ENCODE measurements at regions not wholly inside any gene's neighbourhood (a gene's known extent, or its start where the extent isn't known, plus 50 kb on each side); places are given as distances from the start of the nearest gene placed in this dataset.

- DNase-seq: peak; percentile 17
These were observed 451.3 kb downstream of the AJAP1 start for GRCh38 chr1:5105744-5106143.

GRCh38 chr1:5099558-5099957 lies 445.1 kb downstream of the AJAP1 start:
- DNase-seq: no peak

GRCh38 chr1:5098981-5099385 lies 444.6 kb downstream of the AJAP1 start:
- DNase-seq: no peak

- no peak for DNase-seq
These were observed 438.6 kb downstream of the AJAP1 start for GRCh38 chr1:5093042-5093441.

GRCh38 chr1:5084676-5085075 lies 430.3 kb downstream of the AJAP1 start:
- DNase-seq: no peak

GRCh38 chr1:5067246-5067645 lies 412.8 kb downstream of the AJAP1 start:
- no peak for DNase-seq

GRCh38 chr1:5053744-5054143 lies 399.3 kb downstream of the AJAP1 start:
- no peak for DNase-seq

GRCh38 chr1:5029136-5029535 lies 374.7 kb downstream of the AJAP1 start:
- no peak for DNase-seq

- DNase-seq: no peak
These were observed 357.8 kb downstream of the AJAP1 start for GRCh38 chr1:5012249-5012648.

- DNase-seq: no peak
These were observed 356.2 kb downstream of the AJAP1 start for GRCh38 chr1:5010656-5011055.

- DNase-seq: no peak
These were observed 355.8 kb downstream of the AJAP1 start for GRCh38 chr1:5010236-5010635.

GRCh38 chr1:5009376-5010065 lies 355.1 kb downstream of the AJAP1 start:
- DNase-seq: no peak

- no peak for DNase-seq
These were observed 350.8 kb downstream of the AJAP1 start for GRCh38 chr1:5005171-5005570.

- DNase-seq: no peak
These were observed 348.3 kb downstream of the AJAP1 start for GRCh38 chr1:5002676-5003075.

- no peak for DNase-seq
These were observed 347.1 kb downstream of the AJAP1 start for GRCh38 chr1:5001466-5001865.

GRCh38 chr1:4986306-4986705 lies 331.9 kb downstream of the AJAP1 start:
- no peak for DNase-seq

- no peak for DNase-seq
These were observed 330.4 kb downstream of the AJAP1 start for GRCh38 chr1:4984841-4985240.

GRCh38 chr1:4980211-4980610 lies 325.8 kb downstream of the AJAP1 start:
- no peak for DNase-seq

- DNase-seq: no peak
These were observed 324.4 kb downstream of the AJAP1 start for GRCh38 chr1:4978660-4979390.

GRCh38 chr1:4977701-4978100 lies 323.3 kb downstream of the AJAP1 start:
- DNase-seq: no peak

GRCh38 chr1:4976859-4977440 lies 322.5 kb downstream of the AJAP1 start:
- DNase-seq: no peak

- no peak for DNase-seq
These were observed 321.4 kb downstream of the AJAP1 start for GRCh38 chr1:4975856-4976255.

- DNase-seq: no peak
These were observed 320.7 kb downstream of the AJAP1 start for GRCh38 chr1:4974981-4975685.

- DNase-seq: no peak
These were observed 318.9 kb downstream of the AJAP1 start for GRCh38 chr1:4973341-4973740.
